Stimulated activated naive CD8-positive, alpha-beta T cell treated with anti-CD3 and anti-CD28 coated beads, Interleukin-15, Interleukin-2, amounts not matched to agents 100 ng/mL and 50 ng/mL, for 24 hours (primary cell): ENCODE measurements at regions not wholly inside any gene's neighbourhood (a gene's known extent, or its start where the extent isn't known, plus 50 kb on each side); places are given as distances from the start of the nearest gene placed in this dataset.

Experiments
- H3K27ac Mint-ChIP-seq: one replicate; pipeline ENCODE4 v1.8.0; 2021; ENCODE audit warnings: mild to moderate bottlenecking, mixed read lengths
- H3K27me3 Mint-ChIP-seq: one replicate; pipeline ENCODE4 v1.8.0; 2021; ENCODE audit warnings: mixed read lengths
- H3K36me3 Mint-ChIP-seq: one replicate; pipeline ENCODE4 v1.8.0; 2021; ENCODE audit warnings: low read depth, mixed read lengths
- H3K4me1 Mint-ChIP-seq: one replicate; pipeline ENCODE4 v1.8.0; 2021; ENCODE audit warnings: low read depth, mixed read lengths
- H3K4me3 Mint-ChIP-seq: one replicate; pipeline ENCODE4 v1.8.0; 2021; ENCODE audit warnings: mild to moderate bottlenecking, mixed read lengths
- H3K9me3 Mint-ChIP-seq: one replicate; pipeline ENCODE4 v1.8.0; 2021; ENCODE audit warnings: mixed read lengths

GRCh38 chr11:10930224-10930971 lies 72.5 kb upstream of the ZBED5 start:
- Mint-ChIP-seq H3K27ac (peak overlapping the region; percentile 52), H3K27me3 (peaks cover 43% of the 10 kb centered on the region), H3K4me3 (peak overlapping the region; percentile 70), H3K4me1 (peaks cover 17% of the 10 kb centered on the region), H3K36me3 (no peaks in the 10 kb centered on the region), H3K9me3 (no peaks in the 10 kb centered on the region)

- no peak overlapping the region for H3K27ac Mint-ChIP-seq
- peaks cover 11% of the 10 kb centered on the region for H3K4me1 Mint-ChIP-seq
- H3K4me3 Mint-ChIP-seq, result no peak overlapping the region
- no peaks in the 10 kb centered on the region for H3K9me3 Mint-ChIP-seq
- H3K27me3 Mint-ChIP-seq, result peaks cover 21% of the 10 kb centered on the region
- no peaks in the 10 kb centered on the region for H3K36me3 Mint-ChIP-seq
Observed at GRCh38 chr11:10927538-10927937, 69.7 kb upstream of the ZBED5 start.

- H3K4me3 Mint-ChIP-seq, result no peak overlapping the region
- peaks cover 21% of the 10 kb centered on the region for H3K27me3 Mint-ChIP-seq
- no peaks in the 10 kb centered on the region for H3K36me3 Mint-ChIP-seq
- no peaks in the 10 kb centered on the region for H3K9me3 Mint-ChIP-seq
- peaks cover 11% of the 10 kb centered on the region for H3K4me1 Mint-ChIP-seq
- no peak overlapping the region for H3K27ac Mint-ChIP-seq
Observed at GRCh38 chr11:10926801-10927211, 69.0 kb upstream of the ZBED5 start.

GRCh38 chr11:10925149-10925926 lies 67.5 kb upstream of the ZBED5 start:
- Mint-ChIP-seq H3K4me1 (peaks cover 2% of the 10 kb centered on the region), H3K27me3 (peaks cover 13% of the 10 kb centered on the region), H3K9me3 (no peaks in the 10 kb centered on the region), H3K36me3 (no peaks in the 10 kb centered on the region), H3K4me3 (no peak overlapping the region), H3K27ac (no peak overlapping the region)

GRCh38 chr11:10923882-10924281 lies 66.0 kb upstream of the ZBED5 start:
- Mint-ChIP-seq H3K9me3 (peaks cover under 1% of the 10 kb centered on the region), H3K27me3 (peaks cover 5% of the 10 kb centered on the region), H3K4me3 (no peak overlapping the region), H3K36me3 (no peaks in the 10 kb centered on the region), H3K4me1 (no peaks in the 10 kb centered on the region), H3K27ac (no peak overlapping the region)

GRCh38 chr11:10922892-10923291 lies 65.0 kb upstream of the ZBED5 start:
- H3K27ac Mint-ChIP-seq, result no peak overlapping the region
- peaks cover 10% of the 10 kb centered on the region for H3K9me3 Mint-ChIP-seq
- no peak overlapping the region for H3K4me3 Mint-ChIP-seq
- no peaks in the 10 kb centered on the region for H3K4me1 Mint-ChIP-seq
- H3K27me3 Mint-ChIP-seq, result peaks cover 4% of the 10 kb centered on the region
- peaks cover 3% of the 10 kb centered on the region for H3K36me3 Mint-ChIP-seq

GRCh38 chr11:10920875-10921274 lies 63.0 kb upstream of the ZBED5 start:
- Mint-ChIP-seq H3K27me3 (peaks cover 4% of the 10 kb centered on the region), H3K27ac (no peak overlapping the region), H3K36me3 (peaks cover 9% of the 10 kb centered on the region), H3K4me1 (no peaks in the 10 kb centered on the region), H3K9me3 (peaks cover 11% of the 10 kb centered on the region), H3K4me3 (no peak overlapping the region)

- no peak overlapping the region for H3K27ac Mint-ChIP-seq
- peaks cover 11% of the 10 kb centered on the region for H3K9me3 Mint-ChIP-seq
- peaks cover 4% of the 10 kb centered on the region for H3K27me3 Mint-ChIP-seq
- H3K36me3 Mint-ChIP-seq, result peaks cover 9% of the 10 kb centered on the region
- no peak overlapping the region for H3K4me3 Mint-ChIP-seq
- no peaks in the 10 kb centered on the region for H3K4me1 Mint-ChIP-seq
Observed at GRCh38 chr11:10920205-10920604, 62.4 kb upstream of the ZBED5 start.

GRCh38 chr11:10918698-10919097 lies 60.8 kb upstream of the ZBED5 start:
- peaks cover 11% of the 10 kb centered on the region for H3K9me3 Mint-ChIP-seq
- no peaks in the 10 kb centered on the region for H3K4me1 Mint-ChIP-seq
- no peak overlapping the region for H3K4me3 Mint-ChIP-seq
- H3K36me3 Mint-ChIP-seq, result peaks cover 9% of the 10 kb centered on the region
- H3K27me3 Mint-ChIP-seq, result peaks cover 4% of the 10 kb centered on the region
- no peak overlapping the region for H3K27ac Mint-ChIP-seq

GRCh38 chr11:10918275-10918674 lies 60.4 kb upstream of the ZBED5 start:
- Mint-ChIP-seq H3K4me1 (no peaks in the 10 kb centered on the region), H3K27me3 (peaks cover 4% of the 10 kb centered on the region), H3K9me3 (peaks cover 11% of the 10 kb centered on the region), H3K36me3 (peaks cover 9% of the 10 kb centered on the region), H3K4me3 (no peak overlapping the region), H3K27ac (no peak overlapping the region)

GRCh38 chr11:10917802-10918201 lies 59.9 kb upstream of the ZBED5 start:
- Mint-ChIP-seq H3K4me1 (no peaks in the 10 kb centered on the region), H3K27me3 (peaks cover 4% of the 10 kb centered on the region), H3K36me3 (peaks cover 9% of the 10 kb centered on the region), H3K27ac (no peak overlapping the region), H3K4me3 (no peak overlapping the region), H3K9me3 (peaks cover 11% of the 10 kb centered on the region)

GRCh38 chr11:10916665-10917064 lies 58.8 kb upstream of the ZBED5 start:
- H3K4me1 Mint-ChIP-seq, result no peaks in the 10 kb centered on the region
- peaks cover 9% of the 10 kb centered on the region for H3K36me3 Mint-ChIP-seq
- peaks cover 11% of the 10 kb centered on the region for H3K9me3 Mint-ChIP-seq
- H3K4me3 Mint-ChIP-seq, result no peak overlapping the region
- no peak overlapping the region for H3K27ac Mint-ChIP-seq
- H3K27me3 Mint-ChIP-seq, result peaks cover 4% of the 10 kb centered on the region

GRCh38 chr11:10914050-10914449 lies 56.2 kb upstream of the ZBED5 start:
- H3K36me3 Mint-ChIP-seq, result peaks cover 9% of the 10 kb centered on the region
- no peak overlapping the region for H3K4me3 Mint-ChIP-seq
- H3K4me1 Mint-ChIP-seq, result no peaks in the 10 kb centered on the region
- H3K9me3 Mint-ChIP-seq, result peaks cover 11% of the 10 kb centered on the region
- H3K27me3 Mint-ChIP-seq, result peaks cover 4% of the 10 kb centered on the region
- H3K27ac Mint-ChIP-seq, result no peak overlapping the region

GRCh38 chr11:10913075-10913474 lies 55.2 kb upstream of the ZBED5 start:
- Mint-ChIP-seq H3K36me3 (peaks cover 6% of the 10 kb centered on the region), H3K4me3 (no peak overlapping the region), H3K4me1 (no peaks in the 10 kb centered on the region), H3K9me3 (peaks cover 2% of the 10 kb centered on the region), H3K27ac (no peak overlapping the region), H3K27me3 (no peaks in the 10 kb centered on the region)

- Mint-ChIP-seq H3K4me1 (no peaks in the 10 kb centered on the region), H3K9me3 (no peaks in the 10 kb centered on the region), H3K4me3 (no peak overlapping the region), H3K36me3 (peaks cover 4% of the 10 kb centered on the region), H3K27ac (no peak overlapping the region), H3K27me3 (no peaks in the 10 kb centered on the region)
Observed at GRCh38 chr11:10911907-10912306, 54.1 kb upstream of the ZBED5 start.
